Activated CD4-positive, alpha-beta T cell treated with anti-CD3 and anti-CD28 coated beads, Interleukin-2, amount 50 U/mL, for 48 hours (primary cell): ENCODE measurements at regions not wholly inside any gene's neighbourhood (a gene's known extent, or its start where the extent isn't known, plus 50 kb on each side); places are given as distances from the start of the nearest gene placed in this dataset.

Experiments used
- DNase-seq, 2 experiments: peaks; one replicate each; pipeline ENCODE4 v3.0.0-alpha.2; 2020

DNA sequence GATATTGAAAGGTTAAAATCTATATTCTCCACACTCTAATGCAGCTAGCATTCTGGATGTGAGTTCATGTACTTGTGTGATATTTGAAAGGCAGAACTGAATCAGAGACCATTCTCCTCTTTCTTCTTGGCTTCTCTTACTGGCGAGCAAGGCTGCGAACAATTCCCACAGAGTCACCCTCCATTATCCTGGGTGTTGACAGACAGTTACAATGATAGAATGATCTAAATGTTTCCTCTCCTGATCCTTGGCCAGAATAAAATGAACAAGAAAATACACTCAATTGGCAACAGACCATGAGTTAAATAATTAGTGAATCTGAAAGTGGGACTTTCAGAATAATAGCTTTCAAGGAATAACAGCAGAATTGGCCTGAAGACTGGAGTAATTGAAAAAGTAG, 342.8 kb downstream of the RAPGEF2 start:
- no peak for DNase-seq

DNA sequence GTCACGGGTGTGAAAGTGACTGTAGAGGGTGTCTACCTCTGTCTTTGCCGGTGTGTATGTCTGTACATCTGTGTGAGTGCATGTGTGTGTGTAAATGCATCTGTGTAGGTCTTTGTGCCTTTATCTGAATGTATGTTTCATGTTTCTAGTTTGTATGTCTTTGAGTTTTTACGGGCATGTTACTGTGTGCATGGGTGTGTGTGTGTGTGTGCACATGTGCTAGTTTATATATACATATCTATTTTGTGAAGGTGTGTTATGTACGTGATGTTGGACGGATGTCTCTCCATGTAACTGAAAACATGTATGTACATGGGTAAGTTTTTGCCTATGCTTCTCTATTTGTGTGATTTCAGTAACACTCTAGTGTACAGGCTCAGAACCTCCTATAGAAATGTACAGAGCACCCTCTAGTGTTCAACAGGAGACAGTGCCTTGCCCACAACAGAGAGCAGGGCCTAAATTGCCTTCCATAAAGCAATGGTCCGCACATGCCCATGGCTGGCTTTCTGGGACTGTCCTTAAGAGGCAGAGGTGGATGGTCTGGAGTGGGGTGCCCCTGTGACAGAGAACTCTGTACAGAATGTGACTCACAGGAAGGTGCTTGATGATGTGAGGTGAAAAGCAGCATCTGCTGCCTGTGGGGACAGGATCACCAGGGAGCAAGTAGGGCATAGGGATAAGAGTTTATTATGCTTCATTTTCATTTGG, 343.5 kb downstream of the RAPGEF2 start:
- peak; percentile 13 to 17 for DNase-seq

DNA sequence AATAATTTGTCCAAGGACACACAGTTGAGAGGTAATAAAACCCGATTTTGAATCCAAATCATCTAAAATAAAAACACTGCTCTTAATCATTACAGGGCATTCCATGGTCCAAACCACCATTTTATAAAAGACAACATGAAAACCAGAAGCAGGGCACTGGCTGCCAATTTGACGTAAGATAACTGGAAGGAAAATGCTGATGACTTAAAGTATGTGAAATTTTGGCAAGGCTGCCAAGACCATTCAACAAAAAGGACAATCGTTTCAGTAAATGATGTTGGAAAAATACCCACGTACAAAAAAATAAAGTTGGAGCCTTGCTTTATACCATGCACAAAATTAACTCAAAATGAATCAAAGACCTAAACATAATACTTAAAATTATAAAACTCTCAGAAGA, 344.4 kb downstream of the RAPGEF2 start:
- no peak for DNase-seq

DNA sequence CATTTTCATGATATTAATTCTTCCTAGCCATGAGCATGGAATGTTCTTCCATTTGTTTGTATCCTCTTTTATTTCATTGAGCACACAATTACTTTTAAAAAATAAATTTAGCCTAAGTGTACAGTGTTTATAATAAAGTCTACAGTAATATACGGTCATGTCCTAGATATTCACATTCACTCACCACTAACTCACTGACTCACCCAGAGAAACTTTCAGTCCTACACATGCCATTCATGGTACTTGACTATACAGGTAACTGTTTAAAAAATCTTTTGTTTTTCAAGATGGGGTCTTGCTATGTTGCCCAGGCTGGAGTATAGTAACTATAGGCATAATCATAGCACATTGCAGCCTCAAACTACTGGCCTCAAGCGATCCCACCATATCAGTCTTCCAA, 348.1 kb downstream of the RAPGEF2 start:
- DNase-seq: no peak

DNA sequence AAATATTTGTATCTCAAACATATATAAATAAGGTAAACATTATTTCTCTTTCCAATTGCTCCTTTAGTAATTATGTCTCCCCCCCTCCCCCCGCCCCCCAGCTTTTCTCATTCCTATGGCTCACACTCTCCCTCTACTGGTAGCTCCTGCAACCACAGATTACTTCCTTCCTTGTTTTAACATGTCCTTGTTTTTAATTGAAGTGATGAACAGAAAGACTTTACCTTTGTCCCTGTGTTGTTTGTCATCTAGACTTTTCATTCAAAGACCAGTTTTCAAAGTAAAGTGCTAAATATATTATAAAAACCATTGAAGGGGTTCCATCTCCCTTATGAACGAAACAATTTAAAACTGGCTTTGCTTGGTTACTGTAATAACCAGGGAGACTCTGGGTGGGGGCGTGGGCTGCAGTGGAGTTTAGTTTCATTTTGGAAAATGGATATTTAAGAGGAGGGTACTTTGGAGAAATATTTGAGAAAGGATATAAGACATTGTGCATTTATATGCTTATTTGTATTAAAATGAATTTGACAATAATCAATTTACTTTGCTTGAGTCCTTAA, 352.9 kb downstream of the RAPGEF2 start:
- DNase-seq: no peak

DNA sequence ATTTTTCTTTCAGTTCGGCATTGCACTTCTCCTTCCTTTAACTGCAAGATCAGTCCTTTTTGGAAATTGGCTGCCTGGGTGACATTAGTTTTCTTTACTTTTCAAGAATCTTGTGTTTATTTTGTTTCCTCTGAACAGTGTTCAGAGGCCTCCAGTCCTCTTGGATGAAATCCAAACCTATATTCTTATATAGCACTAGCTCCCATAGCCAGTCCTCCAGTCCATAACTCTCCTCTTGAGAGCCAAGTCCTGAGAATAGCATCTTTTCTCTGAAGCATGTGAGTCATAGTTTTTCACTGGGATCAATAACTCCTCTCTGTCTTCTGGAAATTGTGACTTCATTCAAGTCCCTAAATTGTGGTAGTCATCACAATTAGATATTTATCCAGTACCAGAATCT, 357.5 kb downstream of the RAPGEF2 start:
- DNase-seq: no peak

DNA sequence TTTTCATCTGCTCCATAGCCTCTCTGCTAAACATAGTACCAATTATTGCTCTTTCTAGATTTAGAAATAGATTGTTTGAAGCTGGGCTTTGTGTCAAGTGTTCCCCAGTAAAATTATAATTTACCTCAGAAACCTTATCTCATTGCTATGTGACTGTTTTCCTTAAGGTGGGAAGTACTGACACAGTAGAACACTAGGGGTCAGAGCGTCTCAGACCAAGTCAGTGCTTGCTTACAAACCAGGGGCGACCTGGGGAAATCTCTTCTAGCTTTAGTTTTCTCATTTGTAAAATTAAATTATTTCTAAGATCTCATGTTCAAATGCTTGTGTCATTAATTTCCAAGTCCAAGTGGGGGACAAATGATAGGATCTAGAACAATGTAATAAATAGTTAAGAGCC, 360.4 kb downstream of the RAPGEF2 start:
- DNase-seq: no peak

DNA sequence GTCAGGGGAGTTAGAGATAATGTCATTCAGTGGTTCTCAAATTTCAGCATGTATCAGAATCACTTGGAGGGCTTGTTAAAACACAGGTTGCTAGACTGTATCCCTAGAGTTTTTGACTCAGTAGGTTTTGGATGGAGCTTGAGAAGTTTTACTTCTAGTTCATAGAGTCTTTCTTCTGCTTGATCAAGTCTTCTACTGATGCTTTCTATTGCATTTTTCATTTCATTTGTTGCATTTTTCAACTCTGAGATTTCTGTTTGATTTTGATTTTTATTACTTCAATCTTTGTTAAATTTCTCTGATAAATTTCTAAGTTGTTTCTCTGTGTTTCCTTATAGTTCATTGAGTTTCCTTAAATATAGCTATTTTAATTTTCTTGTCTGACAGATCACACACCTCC, 361.4 kb downstream of the RAPGEF2 start:
- no peak for DNase-seq

DNA sequence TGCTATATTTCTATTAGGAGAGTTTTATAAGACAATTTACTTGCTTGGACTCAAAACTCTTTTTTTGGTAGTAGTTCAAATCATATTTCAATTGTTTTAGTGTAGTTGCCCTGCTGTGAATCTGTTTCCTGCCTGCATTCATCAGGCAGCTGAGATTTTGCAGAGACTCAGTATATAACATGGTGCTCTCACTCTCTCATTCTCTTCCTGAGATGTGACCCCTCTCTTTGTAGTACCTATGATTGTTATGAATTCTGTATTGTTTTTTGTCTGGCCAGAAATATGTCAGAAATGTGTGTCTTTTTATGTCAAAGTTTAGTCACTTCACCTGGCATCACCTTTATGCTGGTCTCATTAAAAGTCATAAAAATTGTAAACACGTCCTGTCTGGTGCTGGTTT, 374.0 kb downstream of the RAPGEF2 start:
- DNase-seq: no peak

DNA sequence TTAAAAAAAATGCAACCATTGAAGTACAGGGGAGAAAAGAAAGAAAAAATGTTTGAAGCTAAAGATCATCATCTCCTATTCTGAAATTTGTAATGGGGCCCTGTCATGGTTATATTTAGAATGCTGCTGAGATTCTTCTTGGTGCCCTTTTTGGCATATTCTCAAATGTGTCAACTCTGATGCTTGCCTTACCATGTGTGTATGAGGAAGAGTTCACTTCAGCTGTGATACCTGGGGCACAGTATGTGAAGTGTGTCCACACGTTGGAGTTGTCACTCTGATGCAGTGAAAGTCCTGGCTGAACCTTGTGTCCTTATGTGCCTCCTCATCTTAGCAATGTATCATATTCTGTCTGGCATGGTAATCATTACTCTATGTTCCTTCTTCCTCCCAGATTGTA, 377.9 kb downstream of the RAPGEF2 start:
- DNase-seq: no peak

DNA sequence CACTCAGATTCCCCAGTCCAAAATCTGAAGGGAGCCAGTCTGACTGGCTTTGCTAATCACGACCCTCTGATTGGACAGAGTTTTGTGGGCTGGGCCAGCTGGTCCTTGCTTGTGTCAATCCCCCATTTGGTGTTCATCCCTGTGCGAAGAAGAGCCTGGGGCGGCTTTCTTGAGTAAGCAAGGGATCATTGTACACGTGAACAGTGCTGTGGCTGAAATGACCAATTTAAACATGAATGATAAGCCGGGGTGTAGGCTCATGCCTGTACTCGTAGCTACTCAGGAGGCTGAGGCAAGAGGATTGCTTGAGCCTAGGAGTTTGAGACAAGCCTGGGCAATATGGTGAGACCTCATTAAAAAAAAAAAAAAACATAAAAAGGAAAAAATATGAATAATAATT, 379.1 kb downstream of the RAPGEF2 start:
- no peak for DNase-seq

DNA sequence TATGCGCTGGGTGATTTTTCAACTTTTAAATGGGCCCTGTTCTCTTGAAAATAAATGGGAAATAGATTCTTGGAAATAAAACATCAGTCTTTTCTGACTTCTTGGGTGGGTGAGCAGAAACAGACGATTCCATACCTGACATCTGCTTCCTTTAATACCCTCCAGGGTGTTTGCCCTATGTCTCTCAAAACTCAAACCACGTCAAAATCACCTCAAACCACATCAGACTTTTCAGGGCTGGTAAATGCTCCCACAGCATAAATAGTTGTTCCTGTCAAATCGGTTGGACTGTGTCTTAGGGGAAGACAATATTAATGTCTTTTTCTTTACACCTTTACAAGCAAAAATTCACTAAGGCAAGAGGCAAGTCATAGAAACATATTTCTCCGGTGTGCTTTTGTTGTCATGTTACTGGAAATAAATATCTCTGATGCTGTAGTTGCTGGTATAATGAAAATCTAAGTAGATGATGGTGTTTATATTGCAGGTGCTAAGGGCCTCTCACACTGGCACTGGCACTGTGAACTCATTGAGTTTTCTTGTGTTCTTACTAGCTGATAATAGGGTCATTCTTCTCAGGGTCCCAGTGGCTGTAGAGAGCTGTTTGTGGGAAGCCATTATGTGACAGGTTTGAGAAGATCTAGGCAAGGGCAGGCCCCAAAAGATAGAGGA, 380.4 kb downstream of the RAPGEF2 start:
- no peak for DNase-seq

DNA sequence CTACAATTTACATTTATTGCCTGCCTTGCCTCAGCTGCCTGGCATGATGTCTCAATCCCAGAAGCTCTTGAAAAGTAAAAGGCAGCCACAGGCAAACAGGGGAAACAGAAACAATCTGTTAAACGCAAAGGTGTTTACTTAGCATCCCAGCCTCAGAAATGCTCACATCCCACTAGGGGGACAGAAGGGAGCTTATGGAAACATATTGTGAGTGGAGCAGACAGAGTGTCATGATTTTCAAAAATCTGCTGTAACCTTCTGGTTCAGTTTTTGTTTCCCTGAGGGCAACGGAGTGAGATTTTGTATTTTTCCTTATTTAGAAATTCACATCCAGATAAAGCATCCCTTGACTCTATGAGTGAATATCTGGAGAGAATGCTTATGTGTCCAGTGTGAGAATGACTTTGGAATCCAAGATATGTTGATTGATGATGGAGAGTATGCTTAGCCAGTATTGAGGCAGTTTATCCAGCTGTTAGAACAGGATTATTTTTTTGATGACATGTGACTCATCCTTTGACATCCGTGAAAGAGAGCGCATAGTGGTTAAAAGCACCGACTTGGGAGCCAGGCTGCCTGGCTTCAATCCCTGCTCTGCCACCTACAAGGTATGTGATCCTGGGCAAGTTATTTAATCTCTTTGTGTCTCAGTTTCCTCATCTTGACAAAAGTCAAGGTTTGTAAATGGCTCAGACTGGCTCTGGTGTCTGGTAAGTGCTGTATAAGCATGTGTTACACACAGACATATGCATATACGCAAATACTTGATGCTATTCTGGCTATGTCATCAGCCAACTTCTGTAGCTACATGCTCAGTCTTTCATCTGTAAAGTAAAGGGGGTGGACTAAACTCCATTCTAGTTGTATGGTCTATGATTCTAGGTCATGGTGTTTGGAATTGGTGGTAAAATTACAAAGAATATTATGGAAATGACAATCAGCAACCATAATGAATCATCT, 381.2 kb downstream of the RAPGEF2 start:
- DNase-seq: no peak

DNA sequence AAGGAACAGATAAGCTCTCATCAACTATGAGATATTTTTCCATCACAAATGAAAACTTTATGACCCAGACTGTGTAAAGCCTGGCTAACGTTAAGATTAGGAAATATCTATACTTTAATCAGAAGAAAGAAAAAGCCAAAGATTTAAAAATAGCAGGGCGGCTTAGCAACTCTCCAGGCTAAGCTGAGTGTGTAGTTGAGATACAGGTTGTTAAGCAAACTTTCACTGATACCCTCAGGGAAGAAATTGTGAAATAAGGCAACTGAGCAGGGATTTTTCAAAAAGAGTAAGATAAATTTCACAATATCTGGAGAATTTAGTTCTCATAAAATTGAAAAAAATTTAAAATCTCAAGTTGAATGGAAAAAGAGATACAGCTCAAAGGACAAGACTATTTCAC, 382.0 kb downstream of the RAPGEF2 start:
- no peak for DNase-seq

DNA sequence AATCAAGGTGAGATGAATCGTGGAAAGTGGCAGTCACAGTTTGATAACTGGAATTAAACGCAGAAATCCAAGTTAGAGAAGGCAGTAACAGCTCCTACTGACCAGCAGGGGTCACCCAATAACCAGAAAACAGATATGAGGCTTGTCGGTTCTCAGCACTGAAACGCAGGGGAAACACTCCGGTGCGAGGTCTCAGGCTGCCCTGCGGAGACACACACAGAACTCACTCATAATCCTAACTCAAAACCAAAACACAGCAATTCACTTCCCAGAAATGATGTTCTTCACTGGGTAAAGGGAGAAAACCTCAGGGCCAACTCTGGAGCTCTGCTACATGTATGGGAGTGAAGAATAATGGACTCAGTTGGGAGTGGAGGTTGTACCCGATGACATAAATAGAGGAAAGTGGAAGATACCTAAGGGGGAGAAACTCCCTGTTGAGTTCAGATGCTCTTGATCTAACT, 384.4 kb downstream of the RAPGEF2 start:
- DNase-seq: peak; percentile 7 to 21

DNA sequence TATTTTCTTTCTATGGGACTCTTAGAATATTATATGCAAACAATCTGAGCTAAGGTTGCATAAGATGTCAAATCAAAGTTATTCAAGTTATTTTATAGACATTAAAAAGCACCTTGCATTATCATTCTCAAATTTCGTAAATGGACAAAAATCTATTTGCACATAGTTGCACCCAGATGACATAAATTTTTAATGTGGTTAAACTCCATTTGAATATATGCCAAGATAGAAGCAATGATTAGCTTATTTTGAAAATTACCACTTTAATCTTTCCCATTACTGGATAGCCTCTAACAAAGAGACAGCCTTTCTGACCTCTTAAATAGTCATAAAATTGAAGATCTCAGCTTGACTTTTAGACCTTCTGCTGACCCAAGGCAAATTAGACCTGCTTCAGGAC, 386.8 kb downstream of the RAPGEF2 start:
- DNase-seq: no peak

DNA sequence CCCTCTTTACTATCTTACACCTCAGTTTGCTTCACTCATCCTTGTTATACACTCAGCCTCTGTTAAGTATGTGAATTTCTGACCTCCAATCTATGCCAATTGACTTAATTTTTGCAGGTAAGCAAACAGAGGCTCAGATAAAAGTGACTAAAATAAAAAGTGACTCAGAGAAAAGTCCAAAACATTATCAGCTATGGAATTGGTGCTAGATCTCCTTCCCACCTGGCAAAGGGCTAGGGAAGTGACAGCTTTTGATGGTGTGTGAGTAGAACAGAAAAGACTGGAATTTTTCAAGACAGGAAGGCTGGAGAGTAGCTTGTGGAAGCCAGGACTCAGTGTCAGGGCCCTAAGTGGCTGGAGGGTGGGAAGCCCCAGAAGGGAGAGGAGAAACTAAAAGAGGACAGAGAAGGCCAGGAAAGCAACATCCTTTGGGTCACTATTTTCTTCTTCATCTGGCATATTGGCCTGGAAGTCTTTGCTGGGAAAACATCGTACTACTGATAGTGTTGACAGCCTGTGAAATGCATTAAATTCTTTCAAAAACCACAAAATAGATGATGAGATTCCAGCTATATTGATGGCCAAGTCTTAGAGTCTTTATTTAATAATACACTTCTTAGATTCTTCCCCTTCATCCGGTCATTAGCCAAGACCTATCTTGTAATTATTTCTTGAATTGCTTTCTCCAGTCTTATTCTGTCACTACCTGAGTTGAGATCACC, 392.8 kb downstream of the RAPGEF2 start:
- no peak for DNase-seq

DNA sequence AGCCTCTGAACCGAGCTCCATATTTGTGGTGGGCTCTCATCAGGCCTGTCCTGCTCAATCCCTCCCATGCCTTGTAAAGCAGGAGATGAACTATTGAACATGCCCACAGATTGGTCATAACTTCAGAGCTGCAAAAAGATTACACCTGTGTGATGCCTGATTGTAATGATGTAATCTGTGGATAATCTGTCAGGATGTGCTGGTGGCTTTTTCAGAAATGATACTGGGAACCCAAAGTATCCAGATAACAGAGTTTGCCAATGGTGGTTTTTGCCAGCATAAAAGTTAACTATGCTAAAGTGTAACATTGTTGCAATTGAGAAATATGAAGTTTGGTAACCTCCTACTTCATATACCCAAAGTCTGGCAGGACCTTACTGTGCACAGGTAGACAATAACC, 393.4 kb downstream of the RAPGEF2 start:
- no peak for DNase-seq

DNA sequence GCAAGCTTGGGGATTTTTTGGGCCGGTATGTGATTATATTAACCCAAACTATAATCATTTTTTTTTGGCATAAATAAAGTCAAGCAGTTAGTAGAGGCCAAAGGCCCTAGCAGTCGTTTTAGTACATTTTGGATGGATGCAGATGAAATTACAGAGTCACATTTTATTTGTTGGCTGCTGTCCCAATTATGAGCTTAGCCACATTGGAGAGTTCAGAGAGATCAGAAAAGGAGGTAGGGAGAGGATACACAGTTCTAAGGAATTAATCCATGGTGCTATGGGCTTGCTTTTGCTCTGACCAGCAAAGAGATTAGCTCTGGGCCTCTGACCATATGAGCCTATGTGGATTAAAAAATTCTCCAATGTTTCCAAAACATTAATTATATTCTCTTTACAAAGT, 395.1 kb downstream of the RAPGEF2 start:
- DNase-seq: no peak

DNA sequence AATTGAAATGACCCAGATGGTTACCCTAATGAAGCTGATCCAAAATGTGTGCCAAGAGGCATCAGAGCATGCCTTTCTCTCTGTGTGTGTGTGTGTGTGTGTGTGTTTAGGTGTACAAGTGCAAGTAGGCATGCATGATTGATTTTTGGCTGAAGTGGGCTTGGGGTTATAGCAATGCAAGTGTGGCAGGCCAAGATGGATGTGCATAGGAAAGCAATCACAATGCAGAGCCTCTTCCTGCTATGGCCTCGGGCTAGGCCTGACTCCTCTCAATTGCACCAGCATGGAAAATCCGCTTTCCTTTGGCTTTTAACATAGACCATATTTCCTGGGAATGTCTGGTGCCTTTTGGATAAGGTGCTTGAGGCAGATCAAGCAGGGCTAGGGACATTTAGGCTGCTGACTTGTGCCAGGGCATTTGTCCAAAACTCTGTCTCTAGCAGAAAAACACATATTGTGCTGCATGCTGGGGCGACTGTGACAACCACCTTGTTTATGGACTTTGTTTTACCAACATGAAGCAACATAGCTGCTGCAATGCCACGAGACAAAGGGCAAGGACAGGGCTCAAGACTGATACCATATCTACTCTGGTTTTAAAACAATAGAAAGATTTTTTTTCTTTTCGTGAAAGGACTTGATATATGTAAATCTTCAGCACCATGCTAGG, 395.7 kb downstream of the RAPGEF2 start:
- no peak for DNase-seq

DNA sequence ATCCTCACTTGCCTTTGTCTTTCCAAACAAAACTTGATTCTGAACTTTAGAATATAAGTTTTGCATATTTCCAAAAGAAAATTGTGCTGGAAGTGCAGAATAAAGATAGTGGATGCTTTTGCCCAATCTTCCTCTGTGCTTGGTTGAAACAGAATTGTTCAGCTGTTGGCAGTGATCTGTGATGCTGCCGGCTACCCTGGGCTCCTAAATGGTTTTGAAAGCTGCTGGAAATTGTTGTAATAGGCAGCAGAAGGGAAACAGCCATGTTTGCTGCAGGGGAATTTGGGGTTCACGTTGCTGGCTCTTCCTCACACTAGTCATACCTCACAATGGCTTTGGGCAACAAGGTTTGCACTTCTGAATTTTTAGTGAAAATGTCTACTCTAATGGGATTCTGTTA, 398.0 kb downstream of the RAPGEF2 start:
- DNase-seq: no peak
